ENCODE measurements at regions not wholly inside any gene's neighbourhood (a gene's known extent, or its start where the extent isn't known, plus 50 kb on each side); places are given as distances from the start of the nearest gene placed in this dataset.
"Not testable (repeated sequence)": the region's sequence is repeated elsewhere in the genome, so short reads cannot be mapped to it uniquely, and the experiment has no call there.

GRCh38 chr14:19216480-19216879, 217.7 kb downstream of the POTEG start:
- in situ Hi-C loops (cut with HindIII; ENCODE audit: low pct_ligation_motif_present, low pct_unique_long_range_greater_than_20kb, low sequenced_read_pairs); DNase-seq: not testable (repeated sequence)

GRCh38 chr14:19219423-19219822, 214.7 kb downstream of the POTEG start:
- in situ Hi-C loops (cut with HindIII; ENCODE audit: low pct_ligation_motif_present, low pct_unique_long_range_greater_than_20kb, low sequenced_read_pairs); DNase-seq: not testable (repeated sequence)

GRCh38 chr14:19231421-19231820, 202.7 kb downstream of the POTEG start:
- DNase-seq; in situ Hi-C loops (cut with HindIII; ENCODE audit: low pct_ligation_motif_present, low pct_unique_long_range_greater_than_20kb, low sequenced_read_pairs): not testable (repeated sequence)

- DNase-seq; in situ Hi-C loops (cut with HindIII; ENCODE audit: low pct_ligation_motif_present, low pct_unique_long_range_greater_than_20kb, low sequenced_read_pairs): not testable (repeated sequence)
Measured at GRCh38 chr14:19234059-19234458, 200.1 kb downstream of the POTEG start.

GRCh38 chr14:19237656-19238055, 196.5 kb downstream of the POTEG start:
- in situ Hi-C loops (cut with HindIII; ENCODE audit: low pct_ligation_motif_present, low pct_unique_long_range_greater_than_20kb, low sequenced_read_pairs); DNase-seq: not testable (repeated sequence)

GRCh38 chr14:19238584-19238983, 195.6 kb downstream of the POTEG start:
- in situ Hi-C loops (cut with HindIII; ENCODE audit: low pct_ligation_motif_present, low pct_unique_long_range_greater_than_20kb, low sequenced_read_pairs); DNase-seq: not testable (repeated sequence)

GRCh38 chr14:19239981-19240380, 194.2 kb downstream of the POTEG start:
- in situ Hi-C loops (cut with HindIII; ENCODE audit: low pct_ligation_motif_present, low pct_unique_long_range_greater_than_20kb, low sequenced_read_pairs); DNase-seq: not testable (repeated sequence)

- DNase-seq; in situ Hi-C loops (cut with HindIII; ENCODE audit: low pct_ligation_motif_present, low pct_unique_long_range_greater_than_20kb, low sequenced_read_pairs): not testable (repeated sequence)
Measured at GRCh38 chr14:19240387-19240786, 193.8 kb downstream of the POTEG start.

GRCh38 chr14:19241451-19241850, 192.7 kb downstream of the POTEG start:
- in situ Hi-C loops (cut with HindIII; ENCODE audit: low pct_ligation_motif_present, low pct_unique_long_range_greater_than_20kb, low sequenced_read_pairs) = not testable (repeated sequence)

GRCh38 chr14:19242529-19242928, 191.6 kb downstream of the POTEG start:
- in situ Hi-C loops (cut with HindIII; ENCODE audit: low pct_ligation_motif_present, low pct_unique_long_range_greater_than_20kb, low sequenced_read_pairs); DNase-seq: not testable (repeated sequence)

More at GRCh38 chr14:19241451-19241850, 192.7 kb downstream of the POTEG start:
- DNase-seq = not testable (repeated sequence)

GRCh38 chr14:19266908-19267307, 167.2 kb downstream of the POTEG start:
- in situ Hi-C loops (cut with HindIII; ENCODE audit: low pct_ligation_motif_present, low pct_unique_long_range_greater_than_20kb, low sequenced_read_pairs); DNase-seq: not testable (repeated sequence)

GRCh38 chr14:19267636-19268035, 166.5 kb downstream of the POTEG start:
- in situ Hi-C loops (cut with HindIII; ENCODE audit: low pct_ligation_motif_present, low pct_unique_long_range_greater_than_20kb, low sequenced_read_pairs); DNase-seq: not testable (repeated sequence)

- DNase-seq; in situ Hi-C loops (cut with HindIII; ENCODE audit: low pct_ligation_motif_present, low pct_unique_long_range_greater_than_20kb, low sequenced_read_pairs): not testable (repeated sequence)
Measured at GRCh38 chr14:19268047-19268627, 166.0 kb downstream of the POTEG start.

- in situ Hi-C loops (cut with HindIII; ENCODE audit: low pct_ligation_motif_present, low pct_unique_long_range_greater_than_20kb, low sequenced_read_pairs); DNase-seq: not testable (repeated sequence)
Measured at GRCh38 chr14:19272235-19272634, 161.9 kb downstream of the POTEG start.

GRCh38 chr14:19289669-19290068, 144.5 kb downstream of the POTEG start:
- in situ Hi-C loops (cut with HindIII; ENCODE audit: low pct_ligation_motif_present, low pct_unique_long_range_greater_than_20kb, low sequenced_read_pairs); DNase-seq: not testable (repeated sequence)

- DNase-seq; in situ Hi-C loops (cut with HindIII; ENCODE audit: low pct_ligation_motif_present, low pct_unique_long_range_greater_than_20kb, low sequenced_read_pairs): not testable (repeated sequence)
Measured at GRCh38 chr14:19300243-19300642, 133.9 kb downstream of the POTEG start.

- DNase-seq; in situ Hi-C loops (cut with HindIII; ENCODE audit: low pct_ligation_motif_present, low pct_unique_long_range_greater_than_20kb, low sequenced_read_pairs): not testable (repeated sequence)
Measured at GRCh38 chr14:19300838-19301237, 133.3 kb downstream of the POTEG start.

GRCh38 chr14:19303844-19304243, 130.3 kb downstream of the POTEG start:
- in situ Hi-C loops (cut with HindIII; ENCODE audit: low pct_ligation_motif_present, low pct_unique_long_range_greater_than_20kb, low sequenced_read_pairs); DNase-seq: not testable (repeated sequence)

GRCh38 chr14:19304442-19304841, 129.7 kb downstream of the POTEG start:
- in situ Hi-C loops (cut with HindIII; ENCODE audit: low pct_ligation_motif_present, low pct_unique_long_range_greater_than_20kb, low sequenced_read_pairs); DNase-seq: not testable (repeated sequence)

- in situ Hi-C loops (cut with HindIII; ENCODE audit: low pct_ligation_motif_present, low pct_unique_long_range_greater_than_20kb, low sequenced_read_pairs); DNase-seq: not testable (repeated sequence)
Measured at GRCh38 chr14:19304918-19305317, 129.2 kb downstream of the POTEG start.
